Kidney (tissue), 13 donors: ENCODE measurements at regions not wholly inside any gene's neighbourhood (a gene's known extent, or its start where the extent isn't known, plus 50 kb on each side); places are given as distances from the start of the nearest gene placed in this dataset.

Experiments
- DNase-seq, 5 donors: peaks; one replicate each; pipeline ENCODE4 v3.0.0-alpha.2; 2013 to 2020
- FAIRE-seq: peaks from 2 replicates; lab custom pipeline; 2012; peaks lifted over from hg19 to GRCh38; lab: Jason Lieb, UNC
- H3K27ac ChIP-seq, 2 donors: one replicate each; pipeline ENCODE4 v1.7.0; 2013; ENCODE audit warnings: low read depth in 2 of 2, low read length in 2 of 2, inconsistent platforms in 1 of 2
- H3K27me3 ChIP-seq: one replicate; pipeline ENCODE4 v1.7.1; 2013; ENCODE audit warnings: low read length, inconsistent platforms; ENCODE audit not compliant: control insufficient read depth, insufficient read depth
- H3K36me3 ChIP-seq, 3 donors: one replicate each; pipeline versions ENCODE4 v1.7.0 to v1.7.1; 2013; ENCODE audit warnings: low read length in 3 of 3, control low read depth in 1 of 3, inconsistent platforms in 1 of 3; ENCODE audit not compliant: insufficient read depth in 3 of 3, control insufficient read depth in 2 of 3
- H3K4me1 ChIP-seq, 3 donors: one replicate each; pipeline versions ENCODE4 v1.7.0 to v1.7.1; 2013; ENCODE audit warnings: low read length in 3 of 3, inconsistent platforms in 1 of 3, low read depth in 1 of 3; ENCODE audit not compliant: control insufficient read depth in 2 of 3, insufficient read depth in 2 of 3
- H3K4me3 ChIP-seq, 3 donors: one replicate each; pipeline versions ENCODE4 v1.7.0 to v1.8.1; 2013; ENCODE audit warnings: low read length in 3 of 3, control low read depth in 1 of 3, inconsistent platforms in 1 of 3
- H3K9ac ChIP-seq, 3 donors: one replicate each; pipeline versions ENCODE4 v1.7.0 to v1.7.1; 2013; ENCODE audit warnings: low read length in 3 of 3, control low read depth in 1 of 3, inconsistent platforms in 1 of 3
- H3K9me3 ChIP-seq, 3 donors: one replicate each; pipeline versions ENCODE4 v1.7.0 to v1.7.1; 2013; ENCODE audit warnings: low read length in 3 of 3, control low read depth in 1 of 3, inconsistent platforms in 1 of 3; ENCODE audit not compliant: control insufficient read depth in 2 of 3, insufficient read depth in 1 of 3
- CTCF ChIP-seq: IDR thresholded peaks from 3 replicates; pipeline ENCODE4 v1.5.1; 2012; ENCODE audit warnings: mild to moderate bottlenecking, moderate library complexity, borderline replicate concordance; ENCODE audit not compliant: insufficient read depth; ENCODE audit errors: extremely low read depth
- intact Hi-C: fragments of 100-400 bp; cut with DNase I; formaldehyde crosslinking; loops from one replicate; pipeline ENCODE4 v1.11.1; 2022
- donor health status: control.
- donor health status: control.
- donor health status: control.
- donor health status: control.
- donor health status: control.
- donor health status: DM: yes; HTN: yes; CAD: no.
- donor health status: Normal renal cell carcinoma (clear cell type).

GRCh38 chr3:19074257-19074900 lies 73.9 kb upstream of the KCNH8 start:
- Histone ChIP-seq H3K4me3 (no peak overlapping the region), H3K4me1 (no peaks in the 10 kb centered on the region), H3K27me3 (no peaks in the 10 kb centered on the region), H3K9ac (no peak overlapping the region), H3K27ac (no peak overlapping the region), H3K9me3 (no peaks in the 10 kb centered on the region), H3K36me3 (no peaks in the 10 kb centered on the region)
- DNase-seq (no peak), FAIRE-seq (no peak)
- intact Hi-C loops, result no loop called here
- TF ChIP-seq CTCF, result no peak

- no peaks in the 10 kb centered on the region for H3K9me3 ChIP-seq
- no peak for FAIRE-seq
Measured at GRCh38 chr3:19073341-19074105, 74.8 kb upstream of the KCNH8 start.

GRCh38 chr3:19070325-19070724 lies 78.0 kb upstream of the KCNH8 start:
- no peak overlapping the region for H3K4me3 ChIP-seq
- no peaks in the 10 kb centered on the region for H3K4me1 ChIP-seq
- no peak overlapping the region for H3K27ac ChIP-seq
- TF ChIP-seq CTCF, result no peak
- no peaks in the 10 kb centered on the region for H3K9me3 ChIP-seq
- no peak for FAIRE-seq
- H3K36me3 ChIP-seq, result no peaks in the 10 kb centered on the region
- no peak overlapping the region for H3K9ac ChIP-seq
- DNase-seq, result no peak
- intact Hi-C loops, result no loop called here
- no peaks in the 10 kb centered on the region for H3K27me3 ChIP-seq

More at GRCh38 chr3:19073341-19074105, 74.8 kb upstream of the KCNH8 start:
- Histone ChIP-seq H3K4me1 (no peaks in the 10 kb centered on the region), H3K27me3 (no peaks in the 10 kb centered on the region), H3K4me3 (no peak overlapping the region), H3K36me3 (no peaks in the 10 kb centered on the region), H3K9ac (no peak overlapping the region), H3K27ac (no peak overlapping the region)
- no peak for TF ChIP-seq CTCF
- DNase-seq, result no peak
- intact Hi-C loops, result no loop called here
